Mesothelial cell of epicardium (in vitro differentiated cells): ENCODE measurements at regions not wholly inside any gene's neighbourhood (a gene's known extent, or its start where the extent isn't known, plus 50 kb on each side); places are given as distances from the start of the nearest gene placed in this dataset.

ENCODE experiments used
- DNase-seq, 2 experiments: peaks; one replicate each; pipeline ENCODE4 v3.0.0; 2021; ENCODE audit warnings: low spot score in 2 of 2; ENCODE audit not compliant: unreplicated experiment in 2 of 2
- H3K27ac Mint-ChIP-seq: 2 replicates; pipeline ENCODE4 v1.8.0; 2021; ENCODE audit warnings: mixed read lengths
- H3K27me3 Mint-ChIP-seq: 2 replicates; pipeline ENCODE4 v1.8.0; 2021; ENCODE audit warnings: low read depth, mixed read lengths
- H3K36me3 Mint-ChIP-seq: 2 replicates; pipeline ENCODE4 v1.8.0; 2021; ENCODE audit warnings: mixed read lengths
- H3K4me1 Mint-ChIP-seq: 2 replicates; pipeline ENCODE4 v1.8.0; 2021; ENCODE audit warnings: mixed read lengths
- H3K4me3 Mint-ChIP-seq: 2 replicates; pipeline ENCODE4 v1.8.0; 2021; ENCODE audit warnings: mild to moderate bottlenecking, moderate library complexity, mixed read lengths
- H3K9me3 Mint-ChIP-seq: 2 replicates; pipeline ENCODE4 v1.8.0; 2021; ENCODE audit warnings: mixed read lengths
- CTCF ChIP-seq: fragments of 200-600 bp; sonication (generic); IDR thresholded peaks from one replicate; pipeline ENCODE4 v1.5.0; 2021; ENCODE audit warnings: antibody characterized with exemption; ENCODE audit not compliant: unreplicated experiment

GRCh38 chr1:182172699-182173098, 111.2 kb upstream of the ZNF648 start:
- no peaks in the 10 kb centered on the region for H3K36me3 Mint-ChIP-seq
- no peak for DNase-seq
- no peaks in the 10 kb centered on the region for H3K4me1 Mint-ChIP-seq
- no peak for TF ChIP-seq CTCF
- H3K27ac Mint-ChIP-seq, result no peak overlapping the region
- no peaks in the 10 kb centered on the region for H3K9me3 Mint-ChIP-seq
- H3K4me3 Mint-ChIP-seq, result no peak overlapping the region
- H3K27me3 Mint-ChIP-seq, result no peaks in the 10 kb centered on the region

GRCh38 chr1:182170891-182171461, 109.5 kb upstream of the ZNF648 start:
- DNase-seq, result no peak
- H3K4me1 Mint-ChIP-seq, result no peaks in the 10 kb centered on the region
- no peak overlapping the region for H3K27ac Mint-ChIP-seq
- no peak for TF ChIP-seq CTCF
- no peak overlapping the region for H3K4me3 Mint-ChIP-seq
- no peaks in the 10 kb centered on the region for H3K9me3 Mint-ChIP-seq
- H3K27me3 Mint-ChIP-seq, result no peaks in the 10 kb centered on the region
- H3K36me3 Mint-ChIP-seq, result no peaks in the 10 kb centered on the region

GRCh38 chr1:182169203-182169602, 107.7 kb upstream of the ZNF648 start:
- Mint-ChIP-seq H3K4me1 (no peaks in the 10 kb centered on the region), H3K27me3 (no peaks in the 10 kb centered on the region), H3K36me3 (no peaks in the 10 kb centered on the region), H3K4me3 (no peak overlapping the region), H3K9me3 (no peaks in the 10 kb centered on the region), H3K27ac (no peak overlapping the region)
- no peak for TF ChIP-seq CTCF
- no peak for DNase-seq

GRCh38 chr1:182166750-182167149, 105.2 kb upstream of the ZNF648 start:
- H3K27me3 Mint-ChIP-seq, result no peaks in the 10 kb centered on the region
- no peak for TF ChIP-seq CTCF
- no peaks in the 10 kb centered on the region for H3K36me3 Mint-ChIP-seq

GRCh38 chr1:182166321-182166720, 104.8 kb upstream of the ZNF648 start:
- Mint-ChIP-seq H3K4me1 (no peaks in the 10 kb centered on the region), H3K9me3 (no peaks in the 10 kb centered on the region), H3K36me3 (no peaks in the 10 kb centered on the region), H3K27me3 (no peaks in the 10 kb centered on the region), H3K27ac (no peak overlapping the region), H3K4me3 (no peak overlapping the region)
- no peak for DNase-seq
- no peak for TF ChIP-seq CTCF

More at GRCh38 chr1:182166750-182167149, 105.2 kb upstream of the ZNF648 start:
- no peaks in the 10 kb centered on the region for H3K4me1 Mint-ChIP-seq
- H3K27ac Mint-ChIP-seq, result no peak overlapping the region
- H3K4me3 Mint-ChIP-seq, result no peak overlapping the region
- DNase-seq, result no peak
- no peaks in the 10 kb centered on the region for H3K9me3 Mint-ChIP-seq

GRCh38 chr1:182164273-182164672, 102.8 kb upstream of the ZNF648 start:
- Mint-ChIP-seq H3K4me1 (no peaks in the 10 kb centered on the region), H3K27me3 (no peaks in the 10 kb centered on the region), H3K4me3 (no peak overlapping the region), H3K36me3 (no peaks in the 10 kb centered on the region), H3K9me3 (peaks cover 7% of the 10 kb centered on the region), H3K27ac (no peak overlapping the region)
- no peak for DNase-seq
- no peak for TF ChIP-seq CTCF
